Endothelial cell of umbilical vein (primary cell): ENCODE measurements at regions not wholly inside any gene's neighbourhood (a gene's known extent, or its start where the extent isn't known, plus 50 kb on each side); places are given as distances from the start of the nearest gene placed in this dataset.

Experiments used
- BruUV-seq: library from RNA; stranded (reverse); fragments of 400-500 nt; replicated peaks from 2 replicates; lab custom pipeline; 2021; lab: Mats Ljungman, UMichigan
- CTCF ChIA-PET: fragments of 300-600, 350-600 bp; sonication (Branson Sonifier 250); formaldehyde crosslinking; loops from one replicate; lab custom pipeline; 2021; ENCODE audit warnings: antibody characterized with exemption, inconsistent platforms; lab: Charles Lee
- POLR2A ChIA-PET: fragments of 300-600, 350-600 bp; sonication (Branson Sonifier 250); formaldehyde crosslinking; loops from one replicate; lab custom pipeline; 2021; ENCODE audit warnings: antibody characterized with exemption, inconsistent platforms; lab: Charles Lee
- DNase-seq: peaks from one replicate; pipeline ENCODE4 v3.0.0-alpha.2; 2011; ENCODE audit warnings: low read depth, low spot score
- FAIRE-seq: peaks from 2 replicates; lab custom pipeline; 2011; peaks lifted over from hg19 to GRCh38; lab: Jason Lieb, UNC
- H2AFZ ChIP-seq: 2 replicates; pipeline ENCODE4 v1.6.0; 2012; ENCODE audit warnings: low read depth, low read length, control low read depth, inconsistent platforms
- H3K27ac ChIP-seq: 2 replicates; pipeline ENCODE4 v1.5.1; 2011; ENCODE audit warnings: low read depth, mild to moderate bottlenecking, control low read depth, low read length, moderate library complexity; ENCODE audit not compliant: insufficient read depth
- H3K27me3 ChIP-seq, 2 experiments: 2 replicates each; pipeline versions ENCODE4 v1.6.0 to v1.6.1; 2011; ENCODE audit warnings: low read length in 2 of 2, mixed read lengths in 1 of 2; ENCODE audit not compliant: control insufficient read depth in 2 of 2, insufficient read depth in 2 of 2
- H3K36me3 ChIP-seq, 2 experiments: 2 replicates in 1 of 2; 3 replicates in 1 of 2; pipeline ENCODE4 v1.5.1; 2011; ENCODE audit warnings: low read length in 2 of 2, mild to moderate bottlenecking in 1 of 2, moderate library complexity in 1 of 2; ENCODE audit not compliant: control insufficient read depth in 2 of 2, insufficient read depth in 2 of 2; ENCODE audit errors: extremely low read depth in 1 of 2
- H3K4me1 ChIP-seq: 3 replicates; pipeline ENCODE4 v1.5.1; 2011; ENCODE audit warnings: mild to moderate bottlenecking, low read length; ENCODE audit not compliant: control insufficient read depth, insufficient read depth; ENCODE audit errors: extremely low read depth
- H3K4me2 ChIP-seq: 2 replicates; pipeline ENCODE4 v1.6.1; 2011; ENCODE audit warnings: low read length, control low read depth, mixed read lengths; ENCODE audit not compliant: insufficient read depth
- H3K4me3 ChIP-seq, 3 experiments: fragments of 200-600 bp in 1 of 3; sonication (generic), shearing (Covaris generic) in 1 of 3; replicated peaks in 1 of 3; 2 replicates each; pipeline ENCODE4 v1.5.1; 2011 to 2016; ENCODE audit warnings: control low read depth in 3 of 3, low read length in 3 of 3, mild to moderate bottlenecking in 2 of 3, inconsistent platforms in 1 of 3, low read depth in 1 of 3, moderate library complexity in 1 of 3; ENCODE audit not compliant: insufficient read depth in 1 of 3
- H3K79me2 ChIP-seq: 2 replicates; pipeline ENCODE4 v1.6.0; 2012; ENCODE audit warnings: low read length, inconsistent platforms; ENCODE audit not compliant: control insufficient read depth, insufficient read depth
- H3K9ac ChIP-seq: replicated peaks from 2 replicates; pipeline ENCODE3; 2011; ENCODE audit warnings: low read length, control low read depth; ENCODE audit not compliant: insufficient read depth; ENCODE audit errors: extremely low read depth
- H3K9me1 ChIP-seq: replicated peaks from 3 replicates; pipeline ENCODE4 v1.6.0; 2011; ENCODE audit warnings: mild to moderate bottlenecking, low read length; ENCODE audit not compliant: control insufficient read depth, insufficient read depth; ENCODE audit errors: extremely low read depth
- H3K9me3 ChIP-seq: replicated peaks from 2 replicates; pipeline ENCODE4 v1.5.1; 2012; ENCODE audit warnings: low read length, inconsistent platforms; ENCODE audit not compliant: control insufficient read depth, insufficient read depth
- H4K20me1 ChIP-seq: replicated peaks from 2 replicates; pipeline ENCODE3; 2011; ENCODE audit warnings: mild to moderate bottlenecking, low read length; ENCODE audit not compliant: control insufficient read depth, insufficient read depth; ENCODE audit errors: extremely low read depth
- CTCF ChIP-seq, 2 donors: IDR thresholded peaks; 1 replicate in 1 of 2; 2 replicates in 1 of 2; pipeline ENCODE4 v1.5.1; 2011; ENCODE audit warnings: low read length in 2 of 2, mild to moderate bottlenecking in 2 of 2, moderate library complexity in 2 of 2, control low read depth in 1 of 2, inconsistent platforms in 1 of 2, low read depth in 1 of 2; ENCODE audit not compliant: insufficient read depth in 1 of 2; ENCODE audit errors: extremely low read depth in 1 of 2
- EZH2 ChIP-seq: IDR thresholded peaks from 2 replicates; pipeline ENCODE4 v1.6.1; 2012; ENCODE audit warnings: borderline replicate concordance, low read depth, mild to moderate bottlenecking, moderate library complexity, low read length, inconsistent platforms; ENCODE audit not compliant: severe bottlenecking
- FOS ChIP-seq: IDR thresholded peaks from 2 replicates; pipeline ENCODE4 v1.6.1; 2011; ENCODE audit warnings: mild to moderate bottlenecking, low read length, moderate library complexity, borderline replicate concordance; ENCODE audit not compliant: insufficient read depth
- GATA2 ChIP-seq: IDR thresholded peaks from 2 replicates; pipeline ENCODE4 v1.7.0; 2011; ENCODE audit warnings: low read depth, mild to moderate bottlenecking, moderate library complexity, mixed read lengths, low read length; ENCODE audit not compliant: insufficient read length, insufficient read depth
- JUN ChIP-seq: IDR thresholded peaks from 2 replicates; pipeline ENCODE4 v1.6.1; 2011; ENCODE audit warnings: borderline replicate concordance, low read depth; ENCODE audit not compliant: insufficient read length, insufficient read depth
- MAX ChIP-seq: IDR thresholded peaks from 2 replicates; pipeline ENCODE4 v1.6.1; 2011; ENCODE audit not compliant: insufficient read depth, insufficient read length
- MYC ChIP-seq: IDR thresholded peaks from one replicate; pipeline ENCODE4 v1.6.1; 2011; ENCODE audit warnings: mild to moderate bottlenecking, low read depth, low read length
- POLR2A ChIP-seq: IDR thresholded peaks from 2 replicates; pipeline ENCODE4 v1.6.1; 2012; ENCODE audit warnings: low read depth, mild to moderate bottlenecking, control low read depth, low read length
- POLR2AphosphoS5 ChIP-seq: IDR thresholded peaks from 2 replicates; pipeline ENCODE4 v1.6.1; 2012; ENCODE audit warnings: low read depth, mild to moderate bottlenecking, control low read depth, low read length, moderate library complexity; ENCODE audit not compliant: insufficient read depth
- dilution Hi-C: fragments of 300-500 bp; cut with MboI; formaldehyde crosslinking; loops from one replicate; pipeline ENCODE4 v1.15.0; 2019; ENCODE audit warnings: low sequenced_read_pairs; ENCODE audit not compliant: extremely low pct_ligation_motif_present
- intact Hi-C: fragments of 100-400 bp; cut with micrococcal nuclease; formaldehyde crosslinking; loops from one replicate; pipeline ENCODE4 v1.10.0; 2022

- no TSS peak for BruUV-seq
- peaks cover 8% of the 10 kb centered on the region for H3K9me3 ChIP-seq
- ChIA-PET CTCF (no interaction called here), POLR2A (no interaction called here)
- no peak overlapping the region for H3K27ac ChIP-seq
- H3K27me3 ChIP-seq = no peaks in the 10 kb centered on the region
- no peaks in the 10 kb centered on the region for H4K20me1 ChIP-seq
- TF ChIP-seq GATA2 = no peak
- no peak for TF ChIP-seq EZH2
- TF ChIP-seq POLR2AphosphoS5 = no peak
- no peak for TF ChIP-seq MYC
- TF ChIP-seq FOS = no peak
- TF ChIP-seq CTCF (IDR thresholded peaks at IDR 0.05; ENCODE audit: extremely low read depth in 1 of 2, insufficient read depth in 1 of 2, low read depth in 1 of 2, low read length in 2 of 2) = no peak
- TF ChIP-seq MAX = no peak
- TF ChIP-seq JUN = no peak
- TF ChIP-seq POLR2A = no peak
- DNase-seq = no peak
- H2AFZ ChIP-seq = no peak overlapping the region
- H3K9me1 ChIP-seq = no peaks in the 10 kb centered on the region
- H3K4me3 ChIP-seq = no peak overlapping the region
- no peak overlapping the region for H3K9ac ChIP-seq
- no peaks in the 10 kb centered on the region for H3K4me1 ChIP-seq
- no peaks in the 10 kb centered on the region for H3K36me3 ChIP-seq
- no peak overlapping the region for H3K4me2 ChIP-seq
- no peak for FAIRE-seq
- intact Hi-C loops = no loop called here
- dilution Hi-C loops = no loop called here
- H3K79me2 ChIP-seq = no peaks in the 10 kb centered on the region
Observed at GRCh38 chr20:60882836-60883235, 369.2 kb upstream of the CDH4 start.
